NOMO-1 treated with dmso at 0.1 percent for 144 hours (cell line): ENCODE measurements at regions not wholly inside any gene's neighbourhood (a gene's known extent, or its start where the extent isn't known, plus 50 kb on each side); places are given as distances from the start of the nearest gene placed in this dataset.
A peak's percentile ranks its signal among the peaks of the same experiment; 100 is the strongest.
"Not testable (repeated sequence)": the region's sequence is repeated elsewhere in the genome, so short reads cannot be mapped to it uniquely, and the experiment has no call there.

Source experiments
- DNase-seq: peaks from one replicate; lab custom pipeline; 2025; ENCODE audit not compliant: unreplicated experiment; lab: John Stamatoyannopoulos, UW

DNA sequence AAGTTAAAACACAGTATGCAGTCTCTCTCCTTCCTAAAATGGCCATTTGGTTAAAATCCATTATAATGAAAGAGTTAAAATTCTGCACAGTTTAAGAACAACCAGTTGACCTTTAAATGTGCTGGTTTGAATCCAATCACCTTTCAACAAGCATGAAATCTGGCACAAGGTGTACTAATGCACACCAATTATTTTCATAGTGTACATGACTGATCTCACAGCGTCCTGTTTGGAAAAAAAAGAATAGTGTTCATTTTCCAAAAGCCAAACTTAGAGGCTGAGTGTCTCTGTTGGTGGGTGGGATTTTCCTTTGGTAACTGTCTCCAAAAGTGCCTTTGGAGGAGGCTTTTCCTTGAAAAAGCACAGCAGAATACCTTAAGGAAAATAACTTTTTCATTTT, 180.6 kb downstream of the DEPDC1B start:
- DNase-seq = no peak

GRCh38 chr5:60517850-60518249, 182.1 kb downstream of the DEPDC1B start:
- no peak for DNase-seq

DNA sequence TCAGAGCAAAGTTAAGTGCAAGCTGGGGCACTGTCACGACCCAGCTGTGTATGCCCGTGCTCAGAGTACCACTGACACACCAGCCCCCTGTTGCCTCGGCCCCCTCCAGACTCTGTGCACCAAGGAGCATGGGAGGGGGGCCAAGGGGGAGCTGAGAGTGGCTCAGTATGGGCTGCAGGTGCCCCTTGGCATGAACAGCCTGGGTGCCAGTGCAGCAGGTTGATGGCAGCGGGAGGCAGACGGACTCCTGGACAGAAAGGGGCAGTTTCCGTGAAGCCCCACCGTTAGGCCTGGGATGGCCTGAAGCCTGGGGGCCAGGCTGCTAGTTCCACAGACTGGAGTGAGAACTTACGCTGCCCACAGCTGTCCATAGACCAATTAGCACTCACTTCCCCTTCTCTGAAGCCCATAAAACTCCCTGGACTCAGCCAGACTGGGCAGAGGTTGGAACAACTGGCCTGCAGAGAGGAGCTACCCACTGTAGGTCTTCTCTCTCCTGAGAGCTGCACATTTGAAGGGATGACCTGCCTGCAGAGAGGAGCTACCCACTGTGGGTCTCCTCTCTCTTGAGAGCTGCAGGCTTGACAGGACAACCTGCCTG, 182.8 kb downstream of the DEPDC1B start:
- DNase-seq = no peak

DNA sequence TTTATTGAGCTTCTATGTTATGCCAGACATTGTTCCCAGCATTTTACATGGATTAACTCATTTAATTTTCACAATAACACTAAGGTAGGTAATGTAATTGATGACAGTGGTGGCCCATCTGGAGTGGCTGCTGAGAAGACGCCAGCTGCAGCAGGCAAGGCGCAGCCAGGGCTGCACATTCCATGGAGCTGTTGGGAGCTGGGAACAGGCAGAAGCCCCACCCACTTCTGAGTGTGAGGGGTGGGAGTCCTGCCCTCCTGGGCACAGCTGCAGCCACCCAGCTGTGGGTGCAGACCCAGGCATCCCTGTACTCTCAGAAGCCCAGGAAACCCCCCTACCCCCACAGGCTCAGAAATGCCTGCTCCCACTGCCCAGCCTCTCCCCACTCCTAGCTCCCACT, 183.3 kb downstream of the DEPDC1B start:
- DNase-seq = no peak

DNA sequence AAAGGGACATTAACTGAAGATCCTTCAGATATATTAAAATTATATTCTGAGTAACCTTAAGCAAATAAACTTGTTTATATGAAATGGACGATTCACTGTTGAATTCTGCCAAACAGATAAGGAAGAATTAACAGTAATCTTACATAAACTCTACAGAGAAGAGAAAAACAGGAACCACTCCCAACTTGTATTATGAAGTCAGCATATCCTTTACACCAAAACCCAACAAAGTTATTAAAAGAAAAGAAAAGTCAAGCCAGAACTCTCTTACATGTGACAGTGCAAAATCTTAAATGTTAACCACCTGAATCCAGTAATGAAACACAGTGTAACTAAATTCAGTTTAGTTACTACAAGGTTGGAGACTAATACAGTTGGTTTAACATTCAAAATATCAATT, 185.8 kb downstream of the DEPDC1B start:
- peak; percentile 8 for DNase-seq

DNA sequence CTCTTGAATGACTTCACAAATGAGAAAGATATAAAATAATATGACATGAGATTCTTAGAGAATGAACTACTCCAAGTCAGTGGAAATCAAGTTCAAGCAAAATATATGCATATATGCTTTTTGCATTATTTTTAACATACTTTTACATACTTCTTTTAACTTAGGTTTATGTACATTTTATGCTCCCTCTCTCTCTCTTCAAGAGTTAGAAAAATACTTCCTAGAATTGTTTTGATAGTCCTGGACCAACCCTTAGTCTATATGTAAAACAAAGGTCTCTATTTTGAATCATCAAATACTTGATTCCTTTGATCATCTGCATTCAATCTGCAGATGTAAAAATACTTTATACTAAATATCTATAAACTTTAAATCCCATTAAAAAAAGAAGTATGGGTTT, 187.8 kb downstream of the DEPDC1B start:
- no peak for DNase-seq

DNA sequence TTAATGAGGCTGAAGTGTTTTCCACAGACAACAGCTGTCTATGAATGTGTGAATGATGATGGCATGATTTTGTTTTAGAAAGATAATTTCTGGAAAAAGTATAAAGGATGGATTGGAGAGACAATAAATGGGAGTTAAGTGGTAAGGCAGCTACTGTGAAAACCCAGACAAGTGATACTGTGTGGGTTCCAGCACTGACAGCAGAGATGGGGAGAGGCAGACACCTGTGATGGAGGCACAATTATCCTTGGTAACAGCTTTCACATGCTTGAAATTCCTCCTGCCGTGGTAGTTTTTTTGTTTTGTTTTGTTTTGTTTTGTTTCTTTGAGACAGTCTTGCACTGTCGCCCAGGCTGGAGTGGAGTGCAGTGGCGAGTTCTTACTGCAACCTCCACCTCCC, 189.3 kb downstream of the DEPDC1B start:
- DNase-seq = no peak

GRCh38 chr5:60510049-60510448, 189.9 kb downstream of the DEPDC1B start:
- no peak for DNase-seq

DNA sequence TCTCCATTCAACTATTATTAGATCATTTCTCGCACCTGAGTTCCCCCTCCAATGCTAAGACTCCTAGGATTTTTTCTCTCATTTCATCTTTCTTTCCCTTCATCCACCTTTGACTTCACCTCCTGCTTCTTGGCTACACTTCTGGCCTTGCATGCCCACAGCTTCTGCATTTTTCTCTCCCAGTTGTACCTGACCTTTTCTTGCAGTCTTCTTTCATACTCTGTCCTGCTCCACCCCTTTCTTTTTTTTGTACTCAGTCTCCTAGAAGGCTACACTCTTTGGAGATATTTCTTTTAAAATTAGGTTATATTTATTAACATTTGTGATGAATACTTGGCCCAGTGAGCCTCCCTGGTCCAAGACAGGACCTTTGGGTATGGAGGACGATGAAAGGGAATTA, 190.4 kb downstream of the DEPDC1B start:
- no peak for DNase-seq

GRCh38 chr5:60507687-60508086, 192.3 kb downstream of the DEPDC1B start:
- DNase-seq = no peak

GRCh38 chr5:60505373-60506171, 194.4 kb downstream of the DEPDC1B start:
- no peak for DNase-seq

DNA sequence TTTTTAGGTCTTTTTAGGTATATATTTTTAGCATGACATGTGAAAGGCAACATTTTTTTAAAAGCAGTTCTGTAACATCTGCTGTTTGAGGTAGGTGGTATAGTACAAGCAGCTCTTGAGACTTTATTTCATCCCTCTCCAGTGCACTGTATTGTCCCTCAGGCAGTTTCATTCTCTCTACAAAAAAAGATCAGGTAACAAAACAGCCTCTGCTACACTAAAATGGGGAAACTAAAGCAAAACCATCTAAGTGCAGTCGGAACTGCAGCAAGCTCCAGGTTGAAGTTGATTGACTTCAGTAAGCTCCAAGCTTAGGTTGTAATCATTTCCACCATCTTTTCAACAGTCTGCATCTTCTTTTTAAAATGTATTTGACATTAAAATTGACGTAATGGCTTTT, 195.6 kb downstream of the DEPDC1B start:
- no peak for DNase-seq

DNA sequence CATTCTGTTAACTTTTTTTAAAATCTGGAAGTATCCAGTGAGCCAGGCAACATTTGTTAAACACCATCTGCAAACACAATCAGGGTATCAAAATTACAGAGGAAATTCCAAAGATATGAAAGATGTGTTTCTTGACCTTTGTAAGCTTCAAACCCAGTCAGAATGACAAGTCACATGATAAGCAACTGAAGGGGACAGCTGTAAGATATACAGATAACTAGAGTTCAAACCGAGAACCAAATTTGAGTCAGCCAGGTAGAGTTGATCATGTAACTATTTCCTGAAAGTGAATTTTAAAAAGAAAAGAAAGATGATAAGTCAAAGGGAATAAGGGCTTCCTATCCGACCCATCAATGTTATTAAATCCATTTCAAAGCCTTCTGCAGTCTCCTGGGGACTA, 196.2 kb downstream of the DEPDC1B start:
- no peak for DNase-seq

- no peak for DNase-seq
Observed at GRCh38 chr5:60497706-60498500, 202.1 kb downstream of the DEPDC1B start.

DNA sequence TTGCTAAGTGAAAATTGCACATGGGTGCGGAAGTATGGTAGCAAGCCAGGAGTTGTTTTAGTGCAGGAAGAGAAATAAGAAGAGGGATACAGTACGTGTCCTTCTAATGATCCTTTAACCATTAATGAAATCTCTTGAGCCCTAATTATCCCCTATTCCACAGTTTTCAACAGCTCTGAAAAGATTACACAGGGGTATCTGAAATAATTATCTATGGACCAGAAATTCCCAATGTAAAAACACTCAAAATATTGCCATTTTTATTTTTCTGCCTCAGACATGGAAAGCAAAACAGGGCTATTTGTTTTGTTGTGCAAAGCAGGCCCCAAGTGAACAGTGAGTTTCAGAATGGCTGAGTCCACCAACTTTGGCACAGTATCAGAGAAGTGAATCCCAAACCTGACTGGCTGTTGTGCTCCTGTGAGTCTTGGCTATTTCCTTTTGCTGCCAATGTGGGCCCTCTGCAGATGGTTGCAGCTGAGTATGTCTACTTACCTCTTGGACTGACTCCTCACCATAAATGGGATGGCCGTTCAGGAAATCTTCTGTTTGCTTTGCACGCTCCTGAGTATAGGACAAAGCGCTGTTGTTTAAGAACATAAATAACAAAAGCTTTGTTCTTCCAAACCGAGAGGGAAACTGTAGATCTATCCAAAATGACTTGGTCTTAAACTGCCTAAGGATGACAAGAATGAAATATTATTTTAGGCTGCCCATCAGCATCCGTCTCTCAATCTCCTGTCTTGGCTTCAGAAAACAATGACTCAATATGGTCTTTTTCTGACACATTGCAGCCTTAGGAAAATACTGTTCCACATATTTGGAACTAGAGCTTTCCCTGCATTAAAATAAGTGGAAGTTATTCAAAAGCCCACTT, 204.1 kb downstream of the DEPDC1B start:
- no peak for DNase-seq

- no peak for DNase-seq
Observed at GRCh38 chr5:60494635-60495034, 205.3 kb downstream of the DEPDC1B start.

DNA sequence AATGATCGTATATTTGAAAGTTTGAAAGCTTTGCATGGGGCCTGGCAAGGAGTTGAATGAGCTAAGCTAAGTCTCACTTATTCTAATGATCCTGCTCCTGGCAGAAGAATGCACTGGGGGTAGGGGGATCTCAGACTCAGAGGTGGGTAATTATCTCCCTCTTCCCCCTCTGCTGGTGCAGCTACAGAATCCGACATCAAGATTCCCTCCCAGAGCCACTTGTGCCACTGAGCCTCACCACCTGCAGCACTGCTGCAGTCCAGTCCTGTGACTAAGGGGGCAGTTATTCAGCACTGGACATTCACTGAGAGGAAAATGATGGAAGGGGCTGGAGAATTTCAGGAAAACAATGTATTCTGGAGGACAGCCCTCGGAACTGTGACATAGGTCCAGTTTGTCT, 205.8 kb downstream of the DEPDC1B start:
- DNase-seq = no peak

DNA sequence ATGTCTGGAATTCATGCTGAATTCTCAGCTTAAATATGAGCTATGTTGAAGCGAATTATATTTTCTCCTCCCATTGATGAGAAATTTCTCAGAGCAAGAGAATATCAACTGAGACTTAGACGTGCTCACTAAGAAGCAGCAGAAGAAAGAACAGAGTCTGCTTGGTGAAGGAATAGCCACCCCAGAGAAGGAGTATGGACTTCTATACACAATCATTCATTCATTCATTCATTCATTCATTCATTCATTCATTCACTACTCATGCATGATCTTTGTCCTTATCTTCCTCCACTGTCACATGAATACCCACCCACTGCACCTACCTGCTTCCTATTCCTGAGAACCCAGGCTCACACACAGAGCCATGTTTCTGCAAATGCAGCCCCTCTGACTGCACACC, 206.6 kb downstream of the DEPDC1B start:
- DNase-seq = no peak

DNA sequence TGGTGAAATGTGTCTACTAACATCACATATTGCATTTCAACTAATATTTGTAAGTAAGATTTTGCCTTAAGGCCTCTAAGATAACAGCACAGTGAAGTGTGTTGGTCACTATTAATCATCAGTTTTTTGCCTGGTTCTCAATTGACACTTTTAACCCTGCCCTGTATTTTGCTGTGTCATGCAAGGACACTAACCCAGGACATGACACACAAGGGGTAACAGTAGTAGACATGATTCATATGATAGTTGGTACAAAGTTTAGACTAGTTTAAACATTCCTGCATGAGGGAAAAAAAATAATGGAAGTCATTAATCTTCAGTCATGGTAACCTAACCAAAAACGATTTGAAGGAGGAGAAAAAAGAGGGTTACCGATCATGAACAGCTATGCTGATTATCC, 207.0 kb downstream of the DEPDC1B start:
- no peak for DNase-seq

- DNase-seq = not testable (repeated sequence)
Observed at GRCh38 chr5:60492358-60492757, 207.6 kb downstream of the DEPDC1B start.

GRCh38 chr5:60490597-60491166, 209.3 kb downstream of the DEPDC1B start:
- no peak for DNase-seq
